ENCODE measurements at regions not wholly inside any gene's neighbourhood (a gene's known extent, or its start where the extent isn't known, plus 50 kb on each side); places are given as distances from the start of the nearest gene placed in this dataset.

- DNase-seq, result no peak
- no peak overlapping the region for H3K4me2 ChIP-seq (ENCODE audit: insufficient read depth, low read length)
These were observed 71.9 kb upstream of the UBL3 start for GRCh38 chr13:29922281-29922821.

GRCh38 chr13:29921542-29921941 lies 71.1 kb upstream of the UBL3 start:
- Histone ChIP-seq H3K27ac (ENCODE audit: low read length) (no peak overlapping the region), H3K4me3 (ENCODE audit: low read depth in 1 of 2, low read length in 2 of 2) (no peak overlapping the region), H3K27me3 (ENCODE audit: insufficient read depth, low read length, poor library complexity) (peaks cover 9% of the 10 kb centered on the region), H4K20me1 (ENCODE audit: insufficient read depth, low read length) (no peaks in the 10 kb centered on the region), H3K36me3 (ENCODE audit: insufficient read depth, low read length) (no peaks in the 10 kb centered on the region), H3K9ac (ENCODE audit: low read depth, low read length) (no peak overlapping the region), H2AFZ (ENCODE audit: low read depth, low read length) (no peak overlapping the region), H3K79me2 (ENCODE audit: insufficient read depth, low read length) (no peaks in the 10 kb centered on the region), H3K4me2 (ENCODE audit: insufficient read depth, low read length) (no peak overlapping the region), H3K9me3 (ENCODE audit: insufficient read depth, low read length, severe bottlenecking) (no peaks in the 10 kb centered on the region), H3K4me1 (ENCODE audit: insufficient read depth, low read length) (no peaks in the 10 kb centered on the region)
- TF ChIP-seq CTCF (IDR thresholded peaks at IDR 0.05; ENCODE audit: borderline replicate concordance, extremely low read depth, low read length, poor library complexity, severe bottlenecking), result no peak
- no peak for TF ChIP-seq EZH2 (IDR thresholded peaks at IDR 0.05; ENCODE audit: borderline replicate concordance, low read depth, low read length, severe bottlenecking)
- no peak for ATAC-seq (ENCODE audit: insufficient read depth, low read depth)
- no peak for DNase-seq

More at GRCh38 chr13:29922281-29922821, 71.9 kb upstream of the UBL3 start:
- Histone ChIP-seq H3K9ac (ENCODE audit: low read depth, low read length) (no peak overlapping the region), H3K27ac (ENCODE audit: low read length) (no peak overlapping the region), H3K36me3 (ENCODE audit: insufficient read depth, low read length) (no peaks in the 10 kb centered on the region), H3K79me2 (ENCODE audit: insufficient read depth, low read length) (no peaks in the 10 kb centered on the region), H3K4me1 (ENCODE audit: insufficient read depth, low read length) (no peaks in the 10 kb centered on the region), H2AFZ (ENCODE audit: low read depth, low read length) (no peak overlapping the region), H4K20me1 (ENCODE audit: insufficient read depth, low read length) (no peaks in the 10 kb centered on the region), H3K4me3 (ENCODE audit: low read depth in 1 of 2, low read length in 2 of 2) (no peak overlapping the region), H3K9me3 (ENCODE audit: insufficient read depth, low read length, severe bottlenecking) (no peaks in the 10 kb centered on the region), H3K27me3 (ENCODE audit: insufficient read depth, low read length, poor library complexity) (peaks cover 11% of the 10 kb centered on the region)
- no peak for ATAC-seq (ENCODE audit: insufficient read depth, low read depth)
- TF ChIP-seq CTCF (IDR thresholded peaks at IDR 0.05; ENCODE audit: borderline replicate concordance, extremely low read depth, low read length, poor library complexity, severe bottlenecking) (no peak), EZH2 (IDR thresholded peaks at IDR 0.05; ENCODE audit: borderline replicate concordance, low read depth, low read length, severe bottlenecking) (no peak)

GRCh38 chr13:29920025-29920643 lies 69.7 kb upstream of the UBL3 start:
- Histone ChIP-seq H4K20me1 (ENCODE audit: insufficient read depth, low read length) (no peaks in the 10 kb centered on the region), H3K4me2 (ENCODE audit: insufficient read depth, low read length) (no peak overlapping the region), H3K9ac (ENCODE audit: low read depth, low read length) (no peak overlapping the region), H3K79me2 (ENCODE audit: insufficient read depth, low read length) (no peaks in the 10 kb centered on the region), H3K4me1 (ENCODE audit: insufficient read depth, low read length) (no peaks in the 10 kb centered on the region), H3K36me3 (ENCODE audit: insufficient read depth, low read length) (no peaks in the 10 kb centered on the region), H2AFZ (ENCODE audit: low read depth, low read length) (no peak overlapping the region), H3K27ac (ENCODE audit: low read length) (no peak overlapping the region), H3K9me3 (ENCODE audit: insufficient read depth, low read length, severe bottlenecking) (no peaks in the 10 kb centered on the region), H3K27me3 (ENCODE audit: insufficient read depth, low read length, poor library complexity) (peaks cover 6% of the 10 kb centered on the region), H3K4me3 (ENCODE audit: low read depth in 1 of 2, low read length in 2 of 2) (no peak overlapping the region)
- ATAC-seq (ENCODE audit: insufficient read depth, low read depth) (no peak), DNase-seq (no peak)
- no peak for TF ChIP-seq EZH2 (IDR thresholded peaks at IDR 0.05; ENCODE audit: borderline replicate concordance, low read depth, low read length, severe bottlenecking)
- TF ChIP-seq CTCF (IDR thresholded peaks at IDR 0.05; ENCODE audit: borderline replicate concordance, extremely low read depth, low read length, poor library complexity, severe bottlenecking), result no peak
